ENCODE measurements at regions not wholly inside any gene's neighbourhood (a gene's known extent, or its start where the extent isn't known, plus 50 kb on each side); places are given as distances from the start of the nearest gene placed in this dataset.

DNA sequence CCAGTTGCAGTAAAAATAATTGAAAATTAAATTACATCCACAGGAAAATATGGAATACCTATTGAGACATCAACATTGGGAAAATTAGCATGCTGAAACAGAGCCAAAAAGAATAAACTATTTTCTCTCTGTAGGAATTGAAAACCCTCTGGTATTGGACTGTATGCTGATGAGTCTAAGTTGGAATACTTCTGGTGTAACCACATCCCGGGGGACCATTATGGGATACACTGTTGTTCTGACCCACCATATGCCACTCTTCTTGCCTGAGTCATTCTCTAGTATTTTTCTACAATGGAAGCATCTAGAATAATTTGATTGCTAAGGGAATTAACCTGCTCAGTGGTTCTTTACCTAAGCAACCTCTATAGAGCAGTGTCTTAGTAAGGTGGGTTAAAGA is 640.7 kb upstream of the AGA start:
- no peak for DNase-seq (ENCODE audit: low spot score in 2 of 2)
- no peak overlapping the region for H3K4me3 ChIP-seq (ENCODE audit: low read depth, poor library complexity, severe bottlenecking)
- TF ChIP-seq CTCF (IDR thresholded peaks at IDR 0.05): no peak
- intact Hi-C loops (cut with DNase I; ENCODE audit: low total_unique reads): no loop called here
- WGBS, 2 donors: 93 to 100% methylated on average over 1 of the region's 1 CpG

DNA sequence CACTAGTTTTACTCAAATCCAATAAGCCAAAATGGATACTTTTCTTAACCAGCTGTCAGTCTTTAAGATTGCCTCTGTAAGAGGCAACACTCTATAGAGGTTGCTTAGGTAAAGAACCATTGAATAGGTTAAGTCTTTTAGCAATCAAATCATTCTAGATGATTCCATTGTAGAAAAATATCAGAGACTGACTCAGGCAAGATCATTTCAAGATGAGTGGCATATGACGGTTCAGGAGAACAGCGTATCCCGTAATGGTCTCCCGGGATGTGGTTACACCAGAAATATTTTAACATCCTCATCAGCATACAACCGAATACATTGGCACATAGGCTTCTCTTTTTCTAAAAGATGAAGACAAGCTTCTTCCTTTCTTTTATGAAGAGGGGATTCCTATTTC is 641.7 kb upstream of the AGA start:
- no peak for DNase-seq (ENCODE audit: low spot score in 2 of 2)
- 68 to 85% methylated on average over 5 of the region's 5 CpGs for WGBS, 2 donors
- TF ChIP-seq POLR2A (IDR thresholded peaks at IDR 0.05) (no peak), CTCF (IDR thresholded peaks at IDR 0.05) (no peak)
- intact Hi-C loops (cut with DNase I; ENCODE audit: low total_unique reads): no loop called here
- no peak overlapping the region for H3K4me3 ChIP-seq (ENCODE audit: low read depth, poor library complexity, severe bottlenecking)

DNA sequence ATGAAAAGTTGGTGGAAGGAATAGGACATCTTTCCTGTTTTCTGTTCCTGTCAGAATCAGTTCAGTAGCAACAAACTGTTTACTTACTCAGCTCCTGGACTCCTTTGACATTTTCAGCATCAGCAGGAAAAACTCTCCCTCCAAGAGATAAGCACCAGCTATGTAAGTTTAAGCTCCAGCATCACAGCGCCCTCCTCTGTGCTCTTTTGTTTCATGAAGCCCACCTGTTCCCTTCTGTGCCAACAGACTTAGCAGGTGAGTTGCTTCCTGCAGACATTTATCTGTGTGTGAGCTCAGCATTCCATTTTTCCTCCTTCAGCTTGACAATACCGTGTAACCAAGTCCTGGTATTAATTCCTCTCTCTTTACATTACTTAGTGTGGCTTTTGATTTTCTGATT is 644.1 kb upstream of the AGA start:
- no peak overlapping the region for H3K4me3 ChIP-seq (ENCODE audit: low read depth, poor library complexity, severe bottlenecking)
- WGBS, 2 donors: 42 to 49% methylated on average over 2 of the region's 2 CpGs
- intact Hi-C loops (cut with DNase I; ENCODE audit: low total_unique reads): no loop called here
- DNase-seq (ENCODE audit: low spot score in 2 of 2): no peak
- TF ChIP-seq POLR2A (IDR thresholded peaks at IDR 0.05): no peak
- TF ChIP-seq CTCF (IDR thresholded peaks at IDR 0.05): no peak

GRCh38 chr4:178090640-178091411 is 648.6 kb upstream of the AGA start:
- no peak overlapping the region for H3K4me3 ChIP-seq (ENCODE audit: low read depth, poor library complexity, severe bottlenecking)
- TF ChIP-seq POLR2A (IDR thresholded peaks at IDR 0.05) (no peak), CTCF (IDR thresholded peaks at IDR 0.05) (no peak)
- DNase-seq (ENCODE audit: low spot score in 2 of 2): no peak
- intact Hi-C loops (cut with DNase I; ENCODE audit: low total_unique reads): no loop called here
- 90% methylated on average over 20 of the region's 20 CpGs for WGBS, 2 donors

GRCh38 chr4:178102139-178102538 is 659.9 kb upstream of the AGA start:
- no peak overlapping the region for H3K4me3 ChIP-seq (ENCODE audit: low read depth, poor library complexity, severe bottlenecking)
- TF ChIP-seq POLR2A (IDR thresholded peaks at IDR 0.05): no peak
- TF ChIP-seq CTCF (IDR thresholded peaks at IDR 0.05): no peak
- intact Hi-C loops (cut with DNase I; ENCODE audit: low total_unique reads): no loop called here
- peak in 1 of 2 donors; percentile 82 for DNase-seq (ENCODE audit: low spot score in 2 of 2)
- WGBS, 2 donors: 89 to 90% methylated on average over 5 of the region's 5 CpGs

DNA sequence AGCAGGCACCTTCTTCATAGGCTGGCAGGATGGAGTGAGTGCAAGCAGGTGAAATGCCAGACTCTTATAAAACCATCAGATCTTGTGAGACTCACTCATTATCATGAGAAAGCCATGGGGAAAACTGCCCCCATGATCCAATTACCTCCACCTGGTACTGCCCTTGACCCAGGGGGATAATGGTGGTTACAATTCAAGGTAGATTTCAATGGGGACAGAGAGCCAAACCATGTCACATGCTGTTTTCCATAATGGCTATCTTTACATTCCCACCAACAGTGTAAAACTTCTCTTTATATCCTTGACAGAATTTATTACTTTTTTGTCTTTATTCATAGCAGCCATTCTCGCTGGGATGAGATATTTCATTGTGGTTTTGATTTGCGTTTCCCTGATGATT is 663.0 kb upstream of the AGA start:
- no peak for TF ChIP-seq CTCF (IDR thresholded peaks at IDR 0.05)
- no peak overlapping the region for H3K4me3 ChIP-seq (ENCODE audit: low read depth, poor library complexity, severe bottlenecking)
- DNase-seq (ENCODE audit: low spot score in 2 of 2): no peak
- intact Hi-C loops (cut with DNase I; ENCODE audit: low total_unique reads): no loop called here
- WGBS, 2 donors: 82 to 86% methylated on average over 2 of the region's 2 CpGs
